ENCODE measurements at regions not wholly inside any gene's neighbourhood (a gene's known extent, or its start where the extent isn't known, plus 50 kb on each side); places are given as distances from the start of the nearest gene placed in this dataset.

DNA sequence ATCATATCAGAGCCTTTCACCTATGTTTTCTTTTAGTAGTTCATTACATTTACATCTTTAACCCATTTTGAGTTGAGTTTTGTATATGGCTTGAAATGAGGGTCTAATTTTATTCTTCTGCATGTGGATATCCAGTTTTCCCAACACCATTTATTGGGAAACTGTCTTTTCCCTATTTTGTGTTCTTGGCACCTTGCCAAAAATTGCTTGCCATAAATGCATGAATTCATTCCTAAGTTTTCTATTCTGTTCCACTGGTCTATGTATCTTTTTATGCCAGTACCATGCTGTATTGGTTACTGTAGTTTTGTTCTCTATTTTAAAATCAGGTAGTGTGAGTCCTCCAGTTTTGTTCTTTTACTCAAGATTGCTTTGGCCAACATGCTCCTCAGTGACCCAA, 144.0 kb upstream of the OBI1 start:
- DNase-seq (ENCODE audit: extremely low read depth in 1 of 2, low read depth in 1 of 2): no peak

GRCh38 chr13:78787190-78787589, 128.2 kb upstream of the OBI1 start:
- no peak for DNase-seq (ENCODE audit: extremely low read depth in 1 of 2, low read depth in 1 of 2)

- DNase-seq (ENCODE audit: extremely low read depth in 1 of 2, low read depth in 1 of 2): no peak
Observed at GRCh38 chr13:78786459-78786858, 127.5 kb upstream of the OBI1 start.

GRCh38 chr13:78785764-78786163, 126.8 kb upstream of the OBI1 start:
- no peak for DNase-seq (ENCODE audit: extremely low read depth in 1 of 2, low read depth in 1 of 2)

DNA sequence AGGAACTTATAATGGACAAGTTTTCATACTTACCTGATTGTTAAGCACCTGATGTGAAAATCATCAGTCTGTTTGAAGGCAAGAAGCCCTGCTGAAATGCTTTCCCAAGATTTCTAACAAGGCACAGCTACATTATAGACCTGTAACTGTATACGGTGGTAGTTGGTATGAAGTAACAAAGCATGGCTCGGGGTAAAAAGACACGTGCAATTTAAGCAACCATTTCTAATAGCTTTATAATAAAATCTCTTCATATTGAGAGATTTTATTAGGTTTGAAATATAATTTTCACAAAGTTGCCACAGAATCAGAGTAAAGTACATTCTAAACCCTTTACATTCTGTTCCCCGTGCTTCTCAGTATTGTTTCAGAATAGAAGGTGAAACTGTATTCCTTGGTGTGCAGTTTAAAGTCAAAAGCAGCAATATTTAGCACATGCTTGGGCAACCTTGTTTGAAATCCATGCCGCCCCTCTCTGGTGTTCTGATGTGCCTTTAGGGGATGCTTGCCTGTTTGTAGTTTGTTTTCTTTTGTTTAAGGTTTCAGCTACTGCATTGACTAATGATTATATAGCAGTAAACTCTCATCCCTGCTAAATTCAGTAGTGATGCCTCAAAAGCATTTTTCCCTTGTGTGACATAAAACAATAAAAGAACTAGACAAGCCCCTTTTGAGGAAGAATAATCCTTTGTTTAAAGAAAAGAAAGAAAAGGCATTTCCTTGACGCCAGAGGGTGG, 125.2 kb upstream of the OBI1 start:
- no peak for DNase-seq (ENCODE audit: extremely low read depth in 1 of 2, low read depth in 1 of 2)

DNA sequence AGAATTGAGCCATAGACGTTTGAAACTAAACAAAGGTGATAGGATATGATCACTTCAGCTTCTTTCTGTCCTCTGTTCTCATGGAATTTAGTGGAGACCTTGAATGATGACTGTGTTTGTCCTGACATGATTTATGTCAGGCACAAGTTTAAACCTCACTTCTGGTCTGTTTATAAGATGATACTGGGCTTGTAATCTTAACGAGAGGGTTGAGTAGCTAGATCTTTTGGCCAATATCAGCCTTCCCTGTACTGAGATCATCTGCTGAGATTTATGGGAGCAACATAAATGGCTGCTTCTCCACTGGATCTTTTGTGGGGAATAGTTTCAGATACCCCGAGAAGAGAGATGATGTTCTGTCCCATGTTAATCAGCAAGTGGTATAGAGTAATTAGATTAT, 121.8 kb upstream of the OBI1 start:
- no peak for DNase-seq (ENCODE audit: extremely low read depth in 1 of 2, low read depth in 1 of 2)

DNA sequence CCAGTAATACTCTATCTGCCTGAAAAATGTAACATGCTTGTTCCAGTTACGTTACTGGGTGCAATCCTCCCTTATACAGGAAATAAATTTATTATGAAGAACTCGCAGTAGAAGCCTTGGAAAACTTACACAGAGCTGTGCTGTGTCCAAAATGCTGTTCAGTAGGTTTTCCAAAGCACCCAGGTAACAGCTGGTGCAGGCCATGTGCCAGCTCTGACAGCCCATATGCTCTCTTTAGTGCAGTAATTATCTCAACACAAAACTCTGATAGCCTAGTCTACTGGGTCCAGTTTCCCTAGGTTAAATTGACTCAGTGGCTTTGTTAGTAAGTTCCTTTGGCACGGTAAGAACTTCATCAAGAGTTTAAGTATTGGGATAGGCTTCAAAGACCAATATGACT, 120.7 kb upstream of the OBI1 start:
- no peak for DNase-seq (ENCODE audit: extremely low read depth in 1 of 2, low read depth in 1 of 2)

GRCh38 chr13:78777976-78778375, 119.0 kb upstream of the OBI1 start:
- DNase-seq (ENCODE audit: extremely low read depth in 1 of 2, low read depth in 1 of 2): no peak

DNA sequence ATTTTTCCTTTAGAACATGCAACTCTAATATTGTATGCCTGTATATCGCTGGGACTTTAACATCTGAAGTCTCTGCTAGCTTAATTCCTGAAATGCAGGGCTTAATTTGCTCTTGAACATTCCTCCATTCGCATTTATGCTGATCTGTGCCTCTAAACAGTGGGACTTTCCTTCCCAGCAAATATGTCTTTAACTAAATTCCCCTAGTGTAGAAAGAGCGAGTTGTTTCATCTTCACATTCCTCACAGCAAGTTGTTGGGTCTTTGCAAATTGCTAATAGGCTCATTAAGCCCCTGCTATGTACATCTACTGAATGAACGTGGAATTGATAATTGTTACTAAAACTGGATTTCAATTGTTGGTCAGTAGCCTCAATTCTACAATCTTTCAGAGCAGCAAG, 118.4 kb upstream of the OBI1 start:
- no peak for DNase-seq (ENCODE audit: extremely low read depth in 1 of 2, low read depth in 1 of 2)

DNA sequence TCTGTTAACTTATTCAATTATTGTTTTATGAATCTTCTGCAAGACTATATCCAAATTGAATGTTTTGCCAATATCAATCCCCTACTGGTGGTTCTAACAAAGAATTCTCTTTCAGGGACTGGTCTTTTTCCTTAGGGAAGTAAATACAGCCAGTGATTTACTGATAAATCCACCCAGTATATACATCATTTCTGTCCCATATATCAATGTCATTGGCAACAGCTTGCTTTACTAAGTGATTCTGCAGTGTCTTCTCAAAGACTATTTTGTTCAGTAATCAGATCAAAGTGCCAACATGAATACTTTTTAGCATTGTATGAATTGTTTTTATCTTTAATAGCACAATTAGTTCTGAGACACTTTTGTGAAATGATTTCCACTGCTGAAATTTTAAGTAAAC, 114.0 kb upstream of the OBI1 start:
- DNase-seq (ENCODE audit: extremely low read depth in 1 of 2, low read depth in 1 of 2): no peak

- DNase-seq (ENCODE audit: extremely low read depth in 1 of 2, low read depth in 1 of 2): no peak
Observed at GRCh38 chr13:78770601-78771000, 111.6 kb upstream of the OBI1 start.

DNA sequence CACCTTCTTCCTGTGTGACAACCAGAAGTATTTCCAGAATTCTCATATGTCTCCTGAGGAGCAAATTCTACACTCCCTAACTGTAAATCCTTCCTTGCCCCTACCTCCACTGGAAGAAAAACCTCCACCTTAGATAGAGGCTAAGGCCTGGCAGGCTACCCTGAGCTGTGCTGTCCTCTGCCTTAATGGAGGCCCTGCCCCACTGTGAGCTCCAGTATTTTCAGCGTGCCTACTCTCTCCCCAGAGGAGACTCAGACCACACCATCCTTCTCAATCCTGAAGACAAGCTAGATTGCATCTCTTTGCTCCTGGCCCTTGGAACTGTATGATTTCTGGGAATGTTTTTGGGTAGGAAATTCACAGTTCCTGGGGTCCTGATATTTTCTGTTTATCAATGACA, 110.0 kb upstream of the OBI1 start:
- DNase-seq (ENCODE audit: extremely low read depth in 1 of 2, low read depth in 1 of 2): no peak

GRCh38 chr13:78764665-78765064, 105.7 kb upstream of the OBI1 start:
- no peak for DNase-seq (ENCODE audit: extremely low read depth in 1 of 2, low read depth in 1 of 2)

GRCh38 chr13:78762825-78763224, 103.9 kb upstream of the OBI1 start:
- DNase-seq (ENCODE audit: extremely low read depth in 1 of 2, low read depth in 1 of 2): no peak

DNA sequence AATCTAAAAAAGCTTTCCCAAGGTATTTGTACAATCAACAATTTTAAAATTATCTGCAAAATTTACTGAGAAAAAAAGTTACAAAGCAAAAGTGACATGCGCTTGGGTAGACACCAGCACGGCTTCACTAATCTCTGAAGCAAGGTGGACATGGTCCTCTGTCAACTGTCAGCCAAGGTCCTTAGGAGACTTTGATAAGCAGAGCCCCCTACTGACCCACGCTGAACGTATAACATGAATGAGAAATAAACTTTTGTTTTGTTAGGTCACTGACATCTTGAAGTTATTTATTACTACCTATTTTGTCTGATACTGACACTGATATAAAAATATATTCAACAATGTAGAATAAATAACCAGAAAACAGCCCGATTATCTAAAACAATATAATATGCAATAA, 100.7 kb upstream of the OBI1 start:
- DNase-seq (ENCODE audit: extremely low read depth in 1 of 2, low read depth in 1 of 2): no peak

DNA sequence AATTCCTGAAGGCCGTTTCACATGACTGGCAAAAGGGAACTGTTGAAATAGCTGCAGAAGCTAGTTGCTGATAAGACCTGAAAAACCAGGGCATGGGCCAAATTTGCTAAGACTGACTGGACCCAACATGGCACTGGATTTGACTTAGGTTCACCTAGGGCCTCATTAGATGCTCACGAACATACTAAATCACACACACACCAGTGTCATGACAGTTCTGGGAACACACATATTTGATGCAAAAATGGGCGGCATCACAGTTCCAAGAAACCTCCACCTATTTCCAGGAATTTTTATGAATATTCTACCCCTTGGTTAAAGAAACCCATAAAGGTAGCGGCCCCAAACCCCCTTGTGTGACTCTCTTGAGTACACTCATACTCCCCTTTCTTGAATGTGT, 99.6 kb upstream of the OBI1 start:
- DNase-seq (ENCODE audit: extremely low read depth in 1 of 2, low read depth in 1 of 2): no peak

DNA sequence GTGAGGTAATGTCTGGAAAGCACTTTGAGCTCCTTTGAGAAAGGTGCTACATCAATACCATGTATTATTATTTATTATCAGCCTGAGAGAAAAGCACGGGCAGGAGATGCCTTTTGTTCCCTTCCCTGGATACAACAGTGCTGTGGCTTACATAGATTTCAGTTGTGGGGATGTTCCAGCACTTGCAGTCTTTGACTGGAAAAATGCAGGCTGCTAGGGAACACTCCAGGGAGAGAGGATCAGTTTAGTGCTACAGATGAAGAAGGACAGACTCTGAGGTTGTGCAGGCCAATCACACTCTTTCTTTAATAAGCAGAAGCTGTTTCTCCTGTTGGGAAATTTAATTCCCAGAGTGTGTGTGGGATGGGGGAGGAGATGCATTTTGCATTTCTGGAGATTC, 94.5 kb upstream of the OBI1 start:
- DNase-seq (ENCODE audit: extremely low read depth in 1 of 2, low read depth in 1 of 2): no peak

- no peak for DNase-seq (ENCODE audit: extremely low read depth in 1 of 2, low read depth in 1 of 2)
Observed at GRCh38 chr13:78750735-78751134, 91.8 kb upstream of the OBI1 start.

- no peak for DNase-seq (ENCODE audit: extremely low read depth in 1 of 2, low read depth in 1 of 2)
Observed at GRCh38 chr13:78743973-78744372, 85.0 kb upstream of the OBI1 start.

GRCh38 chr13:78742659-78743058, 83.7 kb upstream of the OBI1 start:
- no peak for DNase-seq (ENCODE audit: extremely low read depth in 1 of 2, low read depth in 1 of 2)

DNA sequence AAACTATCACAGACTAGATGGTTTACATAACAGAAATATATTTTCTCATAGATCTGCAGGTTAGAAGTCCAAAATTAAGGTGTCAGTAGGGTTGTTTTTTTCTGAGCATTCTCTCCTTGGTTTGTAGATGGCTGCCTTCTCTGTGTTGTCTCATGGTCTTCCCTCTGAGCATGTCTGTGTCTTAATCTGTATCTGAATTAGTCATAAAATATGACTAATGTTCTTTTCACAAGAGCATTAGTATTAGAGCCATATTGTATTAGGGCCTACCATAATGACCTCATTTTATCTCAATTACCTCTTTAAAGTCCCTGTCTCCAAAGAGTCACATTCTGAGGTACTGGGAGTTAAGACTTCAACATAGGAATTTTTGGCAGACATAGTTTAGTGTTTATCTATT, 77.2 kb upstream of the OBI1 start:
- no peak for DNase-seq (ENCODE audit: extremely low read depth in 1 of 2, low read depth in 1 of 2)

DNA sequence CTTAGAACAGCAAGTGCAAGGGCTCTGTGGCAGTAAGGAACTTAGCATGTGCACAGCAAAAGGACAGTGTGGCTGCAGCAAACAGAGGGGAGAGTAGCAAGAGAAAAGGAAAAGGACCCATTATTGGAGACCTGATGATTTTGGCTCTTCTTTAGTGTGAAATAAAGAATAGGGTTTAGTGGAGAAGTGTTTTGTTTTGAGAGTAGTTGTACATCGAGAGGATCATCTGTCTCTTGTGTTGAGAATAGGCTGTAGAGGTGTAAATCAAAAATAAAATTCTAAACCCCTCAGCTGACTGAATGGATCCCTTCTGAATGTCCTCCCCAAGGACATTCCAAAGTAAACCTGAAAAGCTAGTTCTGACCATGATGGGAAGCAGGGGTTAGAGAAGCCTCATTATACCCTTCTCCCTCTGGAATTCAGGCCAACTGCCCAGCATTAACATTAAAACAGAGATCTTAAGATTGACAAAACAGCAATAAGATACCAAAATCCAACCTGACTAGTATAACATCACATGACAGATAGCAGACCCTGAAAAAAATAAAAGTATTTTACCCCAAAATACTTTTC, 73.6 kb upstream of the OBI1 start:
- no peak for DNase-seq (ENCODE audit: extremely low read depth in 1 of 2, low read depth in 1 of 2)

DNA sequence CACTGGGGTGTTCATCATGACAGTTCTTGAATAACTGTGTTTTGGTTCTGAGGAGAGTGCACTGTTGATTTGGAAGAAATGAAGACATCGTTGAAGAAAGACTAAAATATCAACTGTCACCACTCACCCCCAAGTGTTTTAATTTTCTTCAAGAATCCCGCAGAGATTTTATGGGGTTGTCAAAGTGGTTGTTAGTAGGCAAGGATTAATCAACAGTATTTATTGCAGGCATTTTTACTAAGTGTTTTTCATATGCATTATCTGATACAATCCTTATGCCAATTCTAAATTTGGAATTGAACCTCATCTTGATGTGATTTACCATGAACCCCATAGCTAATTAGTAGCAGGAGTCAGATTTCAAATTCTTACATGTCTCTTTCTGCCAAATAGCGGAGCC, 63.7 kb upstream of the OBI1 start:
- DNase-seq (ENCODE audit: extremely low read depth in 1 of 2, low read depth in 1 of 2): no peak
